CD14-positive monocyte (primary cell): ENCODE measurements at regions not wholly inside any gene's neighbourhood (a gene's known extent, or its start where the extent isn't known, plus 50 kb on each side); places are given as distances from the start of the nearest gene placed in this dataset.

Experiments used
- DNase-seq, 3 donors: peaks; one replicate each; pipeline ENCODE4 v3.0.0-alpha.2; 2011 to 2022
- H2AFZ ChIP-seq: 2 replicates; pipeline ENCODE4 v1.6.0; 2012; ENCODE audit warnings: mild to moderate bottlenecking, low read depth, low read length, inconsistent platforms; ENCODE audit not compliant: insufficient read depth, poor library complexity, severe bottlenecking
- H3K27ac ChIP-seq, 2 donors: 1 replicate in 1 of 2; 2 replicates in 1 of 2; pipeline ENCODE4 v1.5.1; 2012 to 2013; ENCODE audit warnings: low read length in 2 of 2, control low read depth in 1 of 2, inconsistent platforms in 1 of 2, low read depth in 1 of 2, mild to moderate bottlenecking in 1 of 2
- H3K27me3 ChIP-seq, 2 donors: one replicate each; pipeline versions ENCODE4 v1.6.0 to v1.6.1; 2011 to 2013; ENCODE audit warnings: low read length in 2 of 2; ENCODE audit not compliant: control insufficient read depth in 2 of 2, insufficient read depth in 2 of 2
- H3K36me3 ChIP-seq, 2 donors: replicated peaks in 1 of 2; 1 replicate in 1 of 2; 2 replicates in 1 of 2; pipeline versions ENCODE4 v1.5.1 to v1.6.1; 2012 to 2013; ENCODE audit warnings: low read length in 2 of 2, control low read depth in 1 of 2, inconsistent platforms in 1 of 2, mild to moderate bottlenecking in 1 of 2; ENCODE audit not compliant: insufficient read depth in 2 of 2, control insufficient read depth in 1 of 2
- H3K4me1 ChIP-seq, 2 donors: 1 replicate in 1 of 2; 2 replicates in 1 of 2; pipeline versions ENCODE4 v1.5.1 to v1.6.1; 2012 to 2013; ENCODE audit warnings: low read length in 2 of 2, control low read depth in 1 of 2, inconsistent platforms in 1 of 2, mild to moderate bottlenecking in 1 of 2, moderate library complexity in 1 of 2; ENCODE audit not compliant: insufficient read depth in 2 of 2, control insufficient read depth in 1 of 2
- H3K4me2 ChIP-seq: replicated peaks from 2 replicates; pipeline ENCODE3; 2012; ENCODE audit warnings: low read length, moderate library complexity, mild to moderate bottlenecking; ENCODE audit not compliant: poor library complexity, severe bottlenecking; ENCODE audit errors: extremely low read depth
- H3K4me3 ChIP-seq, 3 experiments: fragments of 200-600 bp in 1 of 3; sonication (generic) in 1 of 3; replicated peaks in 1 of 3; 1 replicate in 2 of 3; 2 replicates in 1 of 3; pipeline ENCODE4 v1.5.1; 2011 to 2013; ENCODE audit warnings: low read length in 3 of 3, mild to moderate bottlenecking in 3 of 3, control low read depth in 2 of 3, low read depth in 2 of 3, inconsistent platforms in 1 of 3, moderate library complexity in 1 of 3
- H3K79me2 ChIP-seq: 2 replicates; pipeline ENCODE4 v1.6.0; 2012; ENCODE audit warnings: mild to moderate bottlenecking, control low read depth, inconsistent platforms, low read length, moderate library complexity; ENCODE audit not compliant: insufficient read depth
- H3K9ac ChIP-seq: 2 replicates; pipeline ENCODE4 v1.6.0; 2017; ENCODE audit warnings: low read length, mild to moderate bottlenecking; ENCODE audit not compliant: insufficient read depth, poor library complexity, severe bottlenecking
- H3K9me3 ChIP-seq, 2 donors: replicated peaks in 1 of 2; 1 replicate in 1 of 2; 2 replicates in 1 of 2; pipeline versions ENCODE4 v1.5.1 to v1.6.1; 2012 to 2013; ENCODE audit warnings: low read length in 2 of 2, control low read depth in 1 of 2; ENCODE audit not compliant: control insufficient read depth in 1 of 2, insufficient read depth in 1 of 2
- H4K20me1 ChIP-seq: 2 replicates; pipeline ENCODE4 v1.6.0; 2012; ENCODE audit warnings: mild to moderate bottlenecking, low read length, control low read depth, moderate library complexity; ENCODE audit not compliant: insufficient read depth
- H3K27ac Mint-ChIP-seq, 7 donors: one replicate each; pipeline ENCODE4 v1.8.0; 2020; ENCODE audit warnings: mild to moderate bottlenecking in 7 of 7, mixed read lengths in 7 of 7, moderate library complexity in 6 of 7, inconsistent platforms in 2 of 7
- H3K27me3 Mint-ChIP-seq, 3 donors: one replicate each; pipeline ENCODE4 v1.8.0; 2021 to 2022; ENCODE audit warnings: low read depth in 3 of 3, mild to moderate bottlenecking in 3 of 3, mixed read lengths in 3 of 3, moderate library complexity in 3 of 3, inconsistent platforms in 1 of 3
- H3K36me3 Mint-ChIP-seq, 2 donors: one replicate each; pipeline ENCODE4 v1.8.0; 2020; ENCODE audit warnings: mixed read lengths in 2 of 2, inconsistent platforms in 1 of 2, mild to moderate bottlenecking in 1 of 2
- H3K4me1 Mint-ChIP-seq: one replicate; pipeline ENCODE4 v1.8.0; 2020; ENCODE audit warnings: mild to moderate bottlenecking, mixed read lengths
- H3K4me3 Mint-ChIP-seq, 2 donors: one replicate each; pipeline ENCODE4 v1.8.0; 2020; ENCODE audit warnings: mild to moderate bottlenecking in 2 of 2, mixed read lengths in 2 of 2, moderate library complexity in 1 of 2
- H3K9me3 Mint-ChIP-seq, 7 donors: one replicate each; pipeline ENCODE4 v1.8.0; 2020 to 2022; ENCODE audit warnings: mixed read lengths in 7 of 7, mild to moderate bottlenecking in 6 of 7, moderate library complexity in 6 of 7, inconsistent platforms in 2 of 7
- intact Hi-C, 2 donors: fragments of 100-400 bp; cut with micrococcal nuclease; formaldehyde crosslinking; loops; one replicate each; pipeline versions ENCODE4 v1.15.0 to v1.15.1; 2023
- TF ChIP-seq, protein P1 (sequence below): fragments of 200-600 bp; IDR thresholded peaks from one replicate; pipeline ENCODE4 v1.8.0; 2022; ENCODE audit warnings: antibody characterized with exemption, mild to moderate bottlenecking

DNA sequence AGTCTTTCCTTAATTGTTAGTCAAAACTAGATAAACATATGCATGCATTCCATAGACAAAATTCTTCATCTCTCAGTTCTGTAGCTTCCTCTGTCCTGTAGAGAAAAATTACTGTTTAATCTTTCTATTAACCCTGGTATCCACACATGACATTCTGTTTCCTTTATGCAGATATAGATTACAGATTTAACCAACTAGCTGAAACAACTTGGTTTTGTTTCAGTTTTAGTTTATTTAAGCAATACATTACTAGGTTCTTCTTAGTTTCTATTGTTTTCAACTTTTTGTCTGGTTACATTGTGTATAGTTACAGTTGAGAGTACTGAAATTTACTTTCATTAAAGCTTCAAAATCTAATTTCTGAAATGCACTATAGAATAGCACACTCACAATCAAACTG, 933.9 kb upstream of the EPHA5 start:
- Histone ChIP-seq H3K4me1 (no peaks in the 10 kb centered on the region), H4K20me1 (no peaks in the 10 kb centered on the region), H3K4me2 (no peak overlapping the region), H3K9me3 (no peaks in the 10 kb centered on the region), H3K27me3 (no peaks in the 10 kb centered on the region), H3K36me3 (no peaks in the 10 kb centered on the region), H3K79me2 (no peaks in the 10 kb centered on the region), H3K27ac (no peak overlapping the region), H3K4me3 (no peak overlapping the region), H3K9ac (no peak overlapping the region), H2AFZ (no peak overlapping the region)
- Mint-ChIP-seq H3K9me3 (peaks cover 0 to 5% (median 0%) of the 10 kb centered on the region in 7 donors), H3K4me1 (no peaks in the 10 kb centered on the region), H3K27ac (no peak overlapping the region), H3K27me3 (no peaks in the 10 kb centered on the region), H3K4me3 (no peak overlapping the region), H3K36me3 (no peaks in the 10 kb centered on the region)
- DNase-seq, result no peak
- TF ChIP-seq, protein P1, sequence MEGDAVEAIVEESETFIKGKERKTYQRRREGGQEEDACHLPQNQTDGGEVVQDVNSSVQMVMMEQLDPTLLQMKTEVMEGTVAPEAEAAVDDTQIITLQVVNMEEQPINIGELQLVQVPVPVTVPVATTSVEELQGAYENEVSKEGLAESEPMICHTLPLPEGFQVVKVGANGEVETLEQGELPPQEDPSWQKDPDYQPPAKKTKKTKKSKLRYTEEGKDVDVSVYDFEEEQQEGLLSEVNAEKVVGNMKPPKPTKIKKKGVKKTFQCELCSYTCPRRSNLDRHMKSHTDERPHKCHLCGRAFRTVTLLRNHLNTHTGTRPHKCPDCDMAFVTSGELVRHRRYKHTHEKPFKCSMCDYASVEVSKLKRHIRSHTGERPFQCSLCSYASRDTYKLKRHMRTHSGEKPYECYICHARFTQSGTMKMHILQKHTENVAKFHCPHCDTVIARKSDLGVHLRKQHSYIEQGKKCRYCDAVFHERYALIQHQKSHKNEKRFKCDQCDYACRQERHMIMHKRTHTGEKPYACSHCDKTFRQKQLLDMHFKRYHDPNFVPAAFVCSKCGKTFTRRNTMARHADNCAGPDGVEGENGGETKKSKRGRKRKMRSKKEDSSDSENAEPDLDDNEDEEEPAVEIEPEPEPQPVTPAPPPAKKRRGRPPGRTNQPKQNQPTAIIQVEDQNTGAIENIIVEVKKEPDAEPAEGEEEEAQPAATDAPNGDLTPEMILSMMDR, result no peak
- intact Hi-C loops, result no loop called here

GRCh38 chr4:66602622-66603021, 932.3 kb upstream of the EPHA5 start:
- Mint-ChIP-seq H3K27ac (no peak overlapping the region), H3K36me3 (no peaks in the 10 kb centered on the region), H3K9me3 (peaks cover 0 to 5% (median 1%) of the 10 kb centered on the region in 7 donors), H3K27me3 (no peaks in the 10 kb centered on the region), H3K4me1 (no peaks in the 10 kb centered on the region), H3K4me3 (no peak overlapping the region)
- no peak overlapping the region for H2AFZ ChIP-seq
- H3K4me2 ChIP-seq, result no peak overlapping the region
- no peak for DNase-seq
- H3K36me3 ChIP-seq, result no peaks in the 10 kb centered on the region
- TF ChIP-seq, protein P1, result no peak
- H3K27me3 ChIP-seq, result no peaks in the 10 kb centered on the region
- no peaks in the 10 kb centered on the region for H3K9me3 ChIP-seq
- intact Hi-C loops, result no loop called here
- no peak overlapping the region for H3K27ac ChIP-seq
- no peaks in the 10 kb centered on the region for H4K20me1 ChIP-seq
- no peaks in the 10 kb centered on the region for H3K4me1 ChIP-seq
- no peak overlapping the region for H3K9ac ChIP-seq
- H3K79me2 ChIP-seq, result no peaks in the 10 kb centered on the region
- H3K4me3 ChIP-seq, result no peak overlapping the region
